Smooth muscle cell of the brain vasculature (primary cell): ENCODE measurements at regions not wholly inside any gene's neighbourhood (a gene's known extent, or its start where the extent isn't known, plus 50 kb on each side); places are given as distances from the start of the nearest gene placed in this dataset.
"Not testable (repeated sequence)": the region's sequence is repeated elsewhere in the genome, so short reads cannot be mapped to it uniquely, and the experiment has no call there.

Experiments
- DNase-seq: peaks from one replicate; pipeline ENCODE4 v3.0.0-alpha.2; 2012; ENCODE audit warnings: low read depth, low spot score

DNA sequence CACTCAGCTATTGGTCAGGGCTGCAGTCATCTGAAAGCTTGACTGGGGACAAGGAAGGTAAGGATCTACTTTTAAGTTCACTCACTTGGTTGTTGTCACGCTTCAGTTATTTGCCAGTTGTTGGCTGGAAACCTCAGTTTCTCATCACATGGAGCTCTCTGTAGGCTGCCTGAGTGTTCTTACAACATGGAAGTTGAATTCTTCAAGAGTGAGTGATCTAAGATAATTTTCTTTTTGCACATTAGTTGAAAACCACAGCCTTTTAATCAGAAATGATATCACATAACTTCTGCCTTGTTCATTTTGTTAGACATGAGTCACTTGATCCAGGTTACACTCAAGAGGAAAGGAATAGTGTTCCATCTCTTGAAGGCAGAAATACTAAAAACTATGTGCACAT is 552.7 kb downstream of the RAPGEF2 start:
- no peak for DNase-seq

DNA sequence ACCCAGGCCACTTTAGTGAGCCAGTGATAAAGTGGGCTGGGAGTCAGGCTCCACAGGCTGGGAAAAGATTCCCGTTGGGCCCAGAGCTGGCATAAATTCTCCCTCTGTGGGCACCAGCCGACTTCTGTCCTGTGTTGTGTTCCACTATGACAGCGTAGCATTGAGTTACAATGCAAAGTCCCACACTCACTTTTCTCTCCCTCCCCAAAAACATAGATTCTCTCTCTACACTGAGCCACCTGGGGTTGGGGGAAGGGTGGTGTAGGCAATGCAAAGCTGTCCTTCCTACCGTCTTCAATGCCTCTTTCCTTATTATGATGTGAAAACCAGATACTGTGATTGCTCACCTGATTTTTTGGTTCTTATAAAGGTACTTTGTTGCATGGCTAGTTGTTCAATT is 566.2 kb downstream of the RAPGEF2 start:
- no peak for DNase-seq

DNA sequence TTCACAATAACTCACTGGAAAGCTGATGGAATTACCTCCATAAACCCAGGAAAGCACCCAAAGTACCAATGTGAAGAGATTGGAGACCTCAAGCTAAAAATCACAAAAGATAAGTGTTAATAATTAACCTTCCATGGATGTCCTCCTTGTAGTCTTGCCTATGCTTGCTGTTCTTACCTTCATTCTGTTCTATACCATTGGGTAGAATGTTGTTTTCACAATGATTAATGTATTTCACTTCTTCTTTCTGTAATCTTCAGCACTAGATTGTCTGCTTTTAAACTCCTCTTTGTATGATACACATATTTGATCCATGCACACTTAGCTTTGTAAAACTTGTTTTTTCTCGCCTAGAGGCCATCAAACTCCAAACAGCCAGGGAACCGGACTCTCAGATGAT is 570.3 kb downstream of the RAPGEF2 start:
- no peak for DNase-seq

DNA sequence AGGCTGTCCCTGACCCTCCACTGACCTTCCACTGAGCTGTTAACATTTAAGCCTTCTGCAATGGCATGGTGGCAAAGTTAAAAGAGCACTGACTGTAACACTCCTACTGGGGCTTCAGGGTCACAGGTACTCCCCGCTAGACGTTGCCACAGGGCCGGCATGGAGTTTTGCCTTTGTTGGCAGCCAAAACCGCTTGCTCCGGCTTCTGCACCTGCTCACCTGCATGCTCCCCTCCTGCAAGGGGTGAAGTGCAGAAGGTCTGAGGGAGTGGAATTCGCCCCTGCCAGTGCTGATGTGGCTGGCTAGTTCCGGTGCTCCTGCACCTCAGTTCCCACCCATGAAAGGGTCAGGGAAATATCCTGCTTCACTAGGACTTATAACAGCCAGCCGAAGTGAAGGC is 571.4 kb downstream of the RAPGEF2 start:
- no peak for DNase-seq

DNA sequence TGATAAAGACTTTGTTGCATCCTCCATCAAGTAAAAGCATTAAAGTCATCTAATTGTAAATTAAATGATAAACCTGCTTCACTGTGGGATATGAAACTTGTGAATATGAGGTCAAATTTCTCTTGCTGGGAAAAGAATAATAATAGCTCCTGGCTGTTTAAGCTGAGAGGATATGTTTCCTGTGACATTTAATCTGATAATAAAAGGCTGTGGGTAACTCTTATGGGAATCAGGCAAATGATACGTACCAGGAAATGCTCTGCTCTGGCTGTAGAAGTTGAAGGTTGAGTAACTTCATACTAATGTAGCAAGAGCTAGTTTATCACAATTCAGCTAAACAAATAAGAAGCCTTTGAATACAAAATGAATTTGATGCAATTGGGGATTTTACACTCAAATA is 574.6 kb downstream of the RAPGEF2 start:
- no peak for DNase-seq

DNA sequence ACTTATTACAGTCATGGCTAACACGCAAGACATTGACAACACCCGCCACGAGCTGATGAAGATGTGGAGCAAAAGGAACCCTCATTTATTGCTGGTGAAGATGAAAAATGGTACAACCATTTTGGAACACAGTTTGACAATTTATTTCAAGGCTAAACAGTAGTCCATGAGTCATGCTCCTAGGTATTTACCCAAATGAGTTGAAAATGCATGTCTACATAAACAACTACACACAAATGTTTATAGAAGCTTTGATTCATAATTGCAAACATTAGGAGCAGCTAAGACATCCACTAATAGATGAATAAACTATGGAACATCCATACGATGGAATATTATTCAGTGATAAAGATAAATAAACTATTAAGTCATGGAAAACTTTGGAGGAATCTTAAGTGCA is 580.1 kb downstream of the RAPGEF2 start:
- DNase-seq, result no peak

DNA sequence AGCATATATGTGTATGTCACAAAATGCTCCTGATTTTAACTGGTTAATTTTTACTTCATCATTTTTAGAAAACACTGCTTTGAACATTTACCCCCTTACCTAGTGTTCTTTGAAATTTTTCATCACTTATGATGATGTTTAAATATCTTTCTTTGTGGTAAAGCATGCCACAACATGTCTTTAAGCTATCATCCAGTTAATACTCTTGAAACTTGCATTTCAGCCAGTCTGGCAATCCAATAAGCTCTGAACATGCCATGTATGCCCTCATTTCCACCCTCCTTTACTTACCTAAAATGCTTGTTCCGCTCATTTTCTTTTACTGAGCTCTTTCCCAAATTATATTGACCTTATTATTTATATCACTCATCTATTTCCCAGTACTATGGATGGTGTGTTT is 581.2 kb downstream of the RAPGEF2 start:
- no peak for DNase-seq

DNA sequence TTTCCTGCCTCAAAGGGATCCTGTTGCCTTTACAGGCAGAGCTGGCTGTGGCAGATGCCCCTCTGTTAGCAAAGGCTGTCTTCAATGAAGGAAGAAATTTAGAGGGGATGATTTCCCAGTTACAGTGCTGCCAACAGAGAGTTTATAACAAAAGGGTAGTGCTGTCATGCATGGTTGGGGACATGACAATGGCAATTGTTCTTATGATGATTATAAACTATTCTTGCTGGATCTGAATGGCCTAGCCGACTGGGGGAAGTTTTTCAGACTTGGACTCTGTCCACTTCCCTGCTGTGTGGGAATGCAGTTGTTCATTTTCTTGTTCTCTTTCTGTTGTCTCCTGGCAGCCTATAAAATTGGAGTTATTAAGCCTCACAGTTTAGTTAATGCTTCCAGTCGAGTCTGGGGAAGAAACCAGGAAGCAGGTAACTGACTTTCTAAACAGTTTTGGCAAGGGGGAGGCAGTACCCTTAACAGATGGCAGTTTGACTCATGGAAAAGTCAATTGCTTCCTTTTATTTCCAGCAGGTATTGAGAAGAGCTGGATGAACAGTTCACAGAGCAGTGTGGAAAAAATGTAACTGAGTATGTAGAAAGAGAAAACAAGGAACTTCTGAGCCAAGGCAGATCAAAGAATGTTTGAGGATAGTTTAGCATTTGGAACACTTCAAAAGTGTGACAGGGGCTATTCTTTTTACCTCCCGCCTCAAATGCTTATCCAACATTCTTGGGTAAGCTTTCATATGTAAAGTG is 582.6 kb downstream of the RAPGEF2 start:
- DNase-seq, result peak; percentile 36

DNA sequence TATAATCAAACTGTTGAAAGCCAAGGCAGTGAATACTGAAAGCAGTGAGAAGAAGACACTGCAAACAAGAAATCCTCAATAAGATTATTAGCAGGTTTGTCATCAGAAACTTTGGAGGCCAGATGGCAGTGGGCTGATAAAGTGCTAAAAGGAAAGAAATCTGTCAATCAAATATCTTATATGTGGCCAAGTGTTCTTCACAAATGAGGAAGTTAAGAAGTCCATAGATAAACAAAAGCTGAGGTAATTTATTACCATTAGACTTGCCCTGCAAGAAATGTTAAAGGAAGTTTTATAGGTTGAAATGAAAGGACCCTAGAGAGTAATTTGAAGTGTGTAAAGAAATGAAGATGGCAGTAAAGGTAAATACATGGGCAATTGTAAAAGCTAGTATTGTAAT is 586.6 kb downstream of the RAPGEF2 start:
- no peak for DNase-seq

DNA sequence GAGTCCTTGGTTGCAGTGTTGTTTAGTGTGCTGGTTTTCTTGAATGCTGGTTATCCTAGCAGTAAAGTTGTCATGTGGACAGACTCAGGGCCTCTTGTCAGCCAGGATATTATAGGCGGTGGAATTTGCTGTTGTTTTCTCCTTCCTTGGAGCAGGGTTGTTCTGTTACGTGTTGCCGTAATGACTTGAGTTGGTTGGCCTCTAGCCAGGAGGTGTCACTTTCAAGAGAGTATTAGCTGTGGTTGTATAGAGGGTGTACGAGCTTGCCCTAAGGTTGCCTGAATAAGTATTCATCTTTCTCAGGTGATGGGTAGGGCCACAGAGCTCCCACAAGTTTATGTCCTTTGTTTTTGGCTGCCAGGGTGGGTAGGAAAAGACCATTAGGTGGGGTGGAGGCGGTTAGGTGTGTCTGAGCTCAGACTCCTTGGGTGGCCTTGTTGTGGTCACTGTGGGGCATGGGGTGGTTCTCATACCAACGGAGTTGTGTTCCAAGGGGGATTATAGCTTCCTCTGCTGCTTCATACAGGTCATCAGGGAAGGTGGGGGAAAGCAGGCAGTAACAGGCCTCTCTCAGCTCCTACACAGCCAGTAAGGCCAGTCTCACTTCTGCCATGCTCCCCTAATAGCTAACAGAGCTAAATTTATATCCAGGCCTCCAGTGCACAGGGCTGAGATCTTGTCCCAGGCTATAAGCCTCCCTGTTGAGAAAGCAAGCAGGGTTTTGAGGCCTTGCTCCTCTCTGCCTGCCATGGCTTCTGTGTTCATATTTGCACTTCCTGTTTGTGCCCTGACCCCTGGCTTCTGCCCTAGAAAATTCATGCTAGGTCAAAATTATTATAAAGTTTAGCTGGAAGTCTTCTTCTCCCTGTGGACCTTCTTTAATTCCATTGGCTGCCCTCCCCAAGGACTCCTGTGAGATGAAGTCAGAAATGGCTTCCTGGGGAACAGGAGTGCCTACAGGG is 594.7 kb downstream of the RAPGEF2 start:
- no peak for DNase-seq

DNA sequence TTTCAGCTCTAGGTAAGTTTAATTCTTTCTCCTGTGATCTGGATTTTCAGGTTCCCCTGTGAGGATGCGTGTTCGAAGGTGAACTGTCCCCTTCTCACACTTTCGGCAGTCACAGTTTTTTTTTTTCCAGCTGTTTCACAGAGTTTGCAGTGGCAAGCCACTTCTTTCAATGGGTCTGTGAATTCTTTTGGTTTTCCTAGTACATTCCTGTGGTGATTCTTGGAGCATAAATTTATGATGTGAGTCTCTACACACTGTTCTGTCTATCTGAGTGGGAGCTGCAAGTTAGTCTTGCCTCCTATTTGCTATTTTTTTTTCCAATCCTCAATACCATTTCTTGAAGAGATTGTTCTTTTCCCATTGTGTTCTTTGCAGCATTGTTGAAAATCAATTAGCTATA is 595.5 kb downstream of the RAPGEF2 start:
- DNase-seq, result no peak

DNA sequence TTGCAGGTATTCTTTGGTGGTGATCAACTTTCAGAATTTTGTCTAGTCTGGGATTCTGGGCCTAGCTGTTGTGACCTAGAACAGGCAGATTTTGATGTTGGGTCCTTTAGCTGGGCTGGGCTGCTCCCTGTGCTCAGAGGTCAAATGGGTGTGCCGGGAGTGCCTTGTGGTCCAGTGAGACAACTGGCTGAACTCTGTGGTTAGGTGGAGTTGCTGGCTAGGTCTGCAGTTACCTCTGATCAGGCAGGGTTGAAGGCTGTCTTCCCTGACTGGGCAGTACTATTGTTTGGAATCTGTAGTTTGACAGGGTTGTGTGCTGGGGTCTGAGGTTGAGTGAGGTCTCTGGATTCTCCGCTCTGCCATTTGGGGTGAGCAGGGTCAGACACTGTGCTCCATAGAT is 599.3 kb downstream of the RAPGEF2 start:
- no peak for DNase-seq

DNA sequence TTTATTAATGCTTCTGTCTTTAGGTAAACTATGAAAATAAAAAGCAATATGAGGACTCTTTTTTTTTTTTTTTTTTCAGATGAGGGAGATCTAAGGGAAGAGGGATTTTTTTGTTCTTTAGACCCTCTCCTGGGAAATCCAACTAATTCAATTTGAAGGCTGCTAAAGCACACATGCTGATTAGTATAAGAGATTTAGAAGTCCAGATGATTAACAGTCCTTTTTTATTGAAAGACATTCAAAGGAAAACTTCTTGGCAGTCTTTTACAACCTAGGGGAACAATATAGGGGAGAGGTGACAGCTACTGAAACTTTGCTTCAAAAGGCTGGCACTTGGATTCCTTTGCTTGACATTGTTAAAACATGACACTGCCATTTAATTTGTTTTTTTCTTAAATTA is 602.5 kb downstream of the RAPGEF2 start:
- DNase-seq, result no peak

DNA sequence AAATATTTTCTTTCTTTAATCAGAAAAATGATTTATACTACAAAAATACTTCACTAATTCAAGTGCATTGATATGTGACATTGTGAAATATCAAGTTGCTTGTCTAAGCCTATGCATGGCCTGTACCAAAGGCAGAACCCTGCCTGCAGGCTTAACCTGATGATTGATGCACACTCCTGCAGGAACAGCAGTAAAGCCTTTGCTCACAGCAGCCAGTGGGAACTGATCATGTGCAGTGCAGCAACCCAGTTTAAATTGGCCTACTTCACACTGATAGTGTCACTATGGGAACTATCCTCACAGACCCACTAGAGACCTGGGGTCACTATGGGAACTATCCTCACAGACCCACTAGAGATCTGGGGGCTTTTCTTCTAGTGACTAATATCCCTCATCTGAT is 603.8 kb downstream of the RAPGEF2 start:
- DNase-seq, result no peak

DNA sequence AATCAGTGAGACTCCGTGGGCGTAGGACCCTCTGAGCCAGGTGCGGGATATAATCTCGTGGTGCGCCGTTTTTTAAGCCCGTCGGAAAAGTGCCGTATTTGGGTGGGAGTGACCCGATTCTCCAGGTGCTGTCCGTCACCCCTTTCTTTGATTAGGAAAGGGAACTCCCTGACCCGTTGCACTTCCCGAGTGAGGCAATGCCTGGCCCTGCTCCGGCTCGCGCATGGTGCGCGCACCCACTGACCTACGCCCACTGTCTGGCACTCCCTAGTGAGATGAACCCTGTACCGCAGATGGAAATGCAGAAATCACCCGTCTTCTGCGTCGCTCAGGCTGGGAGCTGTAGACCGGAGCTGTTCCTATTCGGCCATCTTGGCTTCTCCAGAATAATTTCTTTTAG is 612.3 kb downstream of the RAPGEF2 start:
- DNase-seq, result not testable (repeated sequence)

DNA sequence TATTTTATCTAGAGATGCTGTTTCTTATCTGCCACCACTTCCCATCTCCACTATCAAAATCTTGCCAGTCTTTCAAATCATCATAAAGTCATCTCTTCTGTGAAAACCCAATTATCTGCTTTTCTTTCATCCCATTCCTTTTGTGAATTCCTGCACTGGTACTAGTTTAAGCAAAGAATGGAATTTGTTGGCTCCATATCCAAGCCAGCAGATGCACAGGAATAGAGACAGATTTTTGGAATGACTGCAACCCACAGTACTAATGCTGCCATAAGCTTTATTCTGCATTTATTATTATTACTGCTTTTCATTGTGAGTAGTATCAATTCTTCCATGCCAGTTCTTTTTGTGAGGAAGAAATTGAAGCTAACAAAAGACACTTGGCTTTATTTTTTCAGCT is 616.7 kb downstream of the RAPGEF2 start:
- DNase-seq, result no peak

DNA sequence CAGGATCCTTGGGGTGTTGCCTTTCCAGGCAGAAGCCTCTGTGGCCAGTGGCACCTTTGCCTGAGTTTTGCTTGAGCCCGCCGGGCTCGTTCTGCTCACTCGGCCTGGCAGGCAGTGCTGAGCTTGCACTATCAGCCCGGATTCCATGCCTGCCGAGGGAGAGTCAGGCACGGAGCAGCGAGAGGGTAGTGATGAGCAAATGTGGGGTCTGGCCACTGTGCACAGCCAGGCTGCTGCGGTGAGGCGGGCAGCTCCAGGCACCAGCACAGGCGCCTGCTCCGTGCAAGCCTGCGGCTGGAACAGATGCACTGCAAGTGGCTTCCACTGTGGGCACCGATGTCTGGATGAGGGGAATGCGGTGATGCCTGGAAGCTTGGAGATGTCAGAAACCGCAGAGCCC is 619.2 kb downstream of the RAPGEF2 start:
- DNase-seq, result no peak

DNA sequence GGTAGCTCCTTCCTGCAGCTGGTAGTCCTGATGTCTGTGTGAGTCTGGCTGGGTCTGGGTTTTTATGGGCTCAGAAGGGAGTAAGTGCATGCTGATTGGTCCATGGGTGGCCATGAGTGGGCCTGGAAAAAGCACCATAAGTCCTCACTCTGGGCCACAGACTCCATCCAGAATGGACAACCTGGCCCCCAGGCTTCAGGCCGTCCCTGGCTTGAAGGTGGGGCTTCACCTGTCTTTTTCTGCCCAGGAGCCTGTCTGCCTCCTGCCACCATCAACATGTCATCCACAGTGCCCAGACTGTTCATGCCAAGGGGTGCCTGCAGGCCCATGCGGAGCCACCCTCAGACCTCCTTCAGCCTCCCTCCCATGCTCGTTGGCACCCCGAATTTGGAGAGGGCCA is 620.0 kb downstream of the RAPGEF2 start:
- DNase-seq, result no peak

DNA sequence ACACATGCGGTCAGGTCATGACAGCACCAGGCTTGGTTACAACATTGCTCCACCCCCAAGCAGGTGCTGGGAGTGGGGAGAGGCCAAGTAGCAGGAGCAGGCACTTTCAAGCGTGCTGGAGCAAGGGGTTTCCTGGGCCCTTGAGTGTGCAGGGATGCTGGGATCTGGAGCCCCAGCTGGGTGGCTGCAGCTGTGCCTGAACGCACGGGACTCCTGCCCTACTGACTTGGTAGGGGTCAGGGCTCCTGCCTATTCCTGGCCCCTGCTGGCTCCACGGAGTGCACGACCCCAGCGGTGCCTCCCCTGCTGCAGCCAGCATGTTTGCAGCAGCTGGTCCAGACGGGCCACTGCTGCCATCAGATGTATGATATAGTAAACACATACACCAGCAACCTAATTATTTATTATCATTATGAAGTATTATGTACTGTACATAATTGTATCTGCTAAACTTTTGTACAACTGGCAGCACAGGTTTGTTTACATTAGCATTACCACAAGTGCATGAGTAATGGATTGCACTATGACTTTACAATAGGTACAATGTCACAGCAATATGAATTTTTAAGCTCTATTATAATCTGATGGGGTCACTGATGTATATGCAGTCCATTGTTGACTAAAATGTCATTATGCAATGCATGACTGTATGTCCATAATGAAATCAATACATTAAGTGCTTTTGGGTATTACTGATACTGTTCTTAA is 620.6 kb downstream of the RAPGEF2 start:
- DNase-seq, result no peak

DNA sequence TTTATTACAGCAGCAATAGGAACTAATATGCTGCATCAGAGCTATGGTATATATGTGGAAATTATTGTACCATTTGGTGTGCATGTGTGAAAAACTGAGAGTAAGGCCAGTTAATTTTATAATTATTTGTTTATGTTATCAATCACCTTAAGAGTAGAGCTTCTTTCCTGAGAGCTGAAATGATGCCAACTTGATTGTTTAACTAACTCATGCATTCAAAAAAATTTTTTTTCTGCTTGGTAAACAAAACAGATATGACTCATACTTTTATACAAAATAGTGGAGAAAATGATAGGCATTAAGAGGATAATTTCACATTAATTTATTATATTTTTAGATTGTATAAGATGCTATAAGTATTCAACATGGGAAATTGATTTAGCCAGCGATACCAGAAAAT is 622.7 kb downstream of the RAPGEF2 start:
- no peak for DNase-seq

DNA sequence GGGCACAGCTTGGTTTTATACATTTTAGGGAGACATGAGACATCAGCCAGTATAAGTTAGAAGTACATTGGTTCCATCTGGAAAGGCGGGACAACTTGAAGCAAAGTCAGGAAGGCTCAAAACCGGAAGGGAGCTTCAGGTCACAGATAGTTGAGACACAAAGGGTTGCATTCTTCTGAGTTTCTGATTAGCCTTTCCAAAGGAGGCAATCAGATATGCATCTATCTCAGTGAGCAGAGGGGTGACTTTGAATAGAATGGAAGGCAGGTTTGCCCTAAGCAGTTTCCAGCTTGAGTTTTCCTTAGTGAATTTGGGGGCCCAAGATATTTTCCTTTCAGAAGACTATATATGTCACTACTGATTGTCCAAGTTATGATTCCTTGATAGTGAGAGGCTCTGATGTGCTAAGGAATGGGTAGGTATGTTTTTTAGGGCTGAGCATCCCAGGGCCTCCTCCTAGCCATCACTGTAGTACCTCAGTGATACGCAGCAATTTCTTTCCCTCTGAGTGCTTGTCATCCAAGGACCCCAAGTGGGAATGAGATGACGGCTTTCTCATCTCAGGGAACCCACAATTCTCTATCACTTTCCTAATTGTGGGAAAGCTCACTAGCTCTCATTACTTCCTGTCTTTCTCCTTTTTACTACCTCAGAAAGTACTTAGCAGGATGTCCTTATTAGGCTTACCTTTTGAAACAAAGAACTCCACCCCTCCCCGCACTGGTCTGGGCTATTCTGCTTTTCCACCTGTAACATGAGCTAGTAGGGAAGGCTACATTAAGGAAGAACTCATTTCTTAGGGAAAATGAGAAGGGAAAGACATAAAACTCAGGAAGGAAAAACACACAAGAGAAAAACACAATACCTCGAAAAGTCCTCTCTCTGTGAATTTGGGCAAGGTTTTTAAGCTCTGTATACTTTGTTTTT is 632.7 kb downstream of the RAPGEF2 start:
- DNase-seq, result no peak
